Mucosa of stomach (tissue), 1 donor: ENCODE measurements at regions not wholly inside any gene's neighbourhood (a gene's known extent, or its start where the extent isn't known, plus 50 kb on each side); places are given as distances from the start of the nearest gene placed in this dataset.

Experiments
- H3K27me3 ChIP-seq: one replicate; pipeline ENCODE4 v1.7.0; 2013; ENCODE audit warnings: mild to moderate bottlenecking, low read length; ENCODE audit not compliant: control insufficient read depth, insufficient read depth
- H3K36me3 ChIP-seq: one replicate; pipeline ENCODE4 v1.7.0; 2013; ENCODE audit warnings: low read length; ENCODE audit not compliant: control insufficient read depth, insufficient read depth
- H3K4me1 ChIP-seq: one replicate; pipeline ENCODE4 v1.7.0; 2013; ENCODE audit warnings: mild to moderate bottlenecking, low read length; ENCODE audit not compliant: control insufficient read depth, insufficient read depth
- H3K4me3 ChIP-seq: one replicate; pipeline ENCODE4 v1.7.0; 2013; ENCODE audit warnings: low read length
- H3K9ac ChIP-seq: one replicate; pipeline ENCODE4 v1.7.0; 2013; ENCODE audit warnings: mild to moderate bottlenecking, low read length, moderate library complexity
- H3K9me3 ChIP-seq: one replicate; pipeline ENCODE4 v1.7.0; 2013; ENCODE audit warnings: mild to moderate bottlenecking, low read length, moderate library complexity; ENCODE audit not compliant: control insufficient read depth
- donor health status: Pancreatic carcinoma.

DNA sequence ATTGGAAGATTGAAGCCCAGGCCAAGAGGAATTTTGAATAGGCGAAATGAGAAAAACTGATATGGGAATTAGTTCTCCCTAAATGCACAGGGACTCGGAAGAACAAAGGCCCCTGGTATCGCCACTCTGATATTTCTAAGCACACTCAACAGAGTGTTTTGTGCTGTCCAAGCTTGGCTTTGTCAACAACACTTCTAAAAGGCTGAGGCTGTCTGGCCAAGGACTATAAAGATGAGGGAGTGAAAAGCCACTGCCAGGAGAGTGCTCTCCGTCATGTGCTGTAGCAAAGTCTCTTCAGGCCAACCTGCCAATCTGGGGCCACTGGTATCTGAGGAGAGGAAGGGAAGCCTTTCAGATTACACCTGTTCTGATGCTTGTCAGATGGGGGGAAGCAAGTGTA lies 611.2 kb upstream of the PIK3C3 start:
- Histone ChIP-seq H3K27me3 (no peaks in the 10 kb centered on the region), H3K4me1 (no peaks in the 10 kb centered on the region), H3K9me3 (no peaks in the 10 kb centered on the region), H3K4me3 (no peak overlapping the region), H3K36me3 (no peaks in the 10 kb centered on the region), H3K9ac (no peak overlapping the region)

DNA sequence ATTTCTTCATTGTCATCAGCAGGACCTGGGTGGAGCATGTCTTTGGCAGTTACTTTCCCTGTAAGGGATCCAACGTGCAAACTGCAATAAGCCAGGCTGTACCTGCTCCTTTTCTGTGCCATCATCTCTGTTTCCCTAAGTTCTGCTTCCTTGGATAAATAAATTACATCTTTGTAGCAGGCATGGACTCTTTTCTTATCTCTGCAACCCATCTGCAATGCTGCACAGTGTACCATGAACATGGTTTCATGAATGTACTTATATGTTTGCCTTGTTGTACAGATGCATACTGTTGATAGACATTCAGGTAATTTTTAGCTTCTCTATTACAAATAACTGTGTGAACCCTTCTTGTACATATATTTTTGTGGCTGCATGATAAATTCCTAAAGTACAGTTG lies 616.7 kb upstream of the PIK3C3 start:
- no peaks in the 10 kb centered on the region for H3K9me3 ChIP-seq
- H3K36me3 ChIP-seq, result no peaks in the 10 kb centered on the region
- no peak overlapping the region for H3K9ac ChIP-seq
- no peak overlapping the region for H3K4me3 ChIP-seq
- no peaks in the 10 kb centered on the region for H3K4me1 ChIP-seq
- no peaks in the 10 kb centered on the region for H3K27me3 ChIP-seq

DNA sequence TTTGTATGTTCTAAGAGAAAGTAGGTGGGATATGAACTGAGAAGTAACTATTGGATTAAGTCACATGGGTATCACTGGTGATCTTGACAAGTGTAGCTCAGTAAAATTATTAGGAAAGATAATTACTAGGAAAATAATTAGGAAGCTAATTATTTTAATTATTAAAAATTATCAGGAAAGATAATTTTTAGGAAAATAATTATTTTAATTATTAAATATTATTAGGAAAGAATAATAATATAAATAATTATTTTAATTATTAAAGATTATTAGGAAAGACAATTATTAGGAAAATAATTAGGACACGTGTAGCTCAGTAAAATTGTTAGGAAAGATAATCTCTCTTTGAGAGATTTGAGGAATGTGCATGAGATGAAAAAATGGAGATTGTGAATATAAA lies 623.4 kb upstream of the PIK3C3 start:
- H3K4me1 ChIP-seq, result no peaks in the 10 kb centered on the region
- H3K9me3 ChIP-seq, result no peaks in the 10 kb centered on the region
- H3K27me3 ChIP-seq, result no peaks in the 10 kb centered on the region
- H3K4me3 ChIP-seq, result no peak overlapping the region
- H3K9ac ChIP-seq, result no peak overlapping the region
- H3K36me3 ChIP-seq, result no peaks in the 10 kb centered on the region

DNA sequence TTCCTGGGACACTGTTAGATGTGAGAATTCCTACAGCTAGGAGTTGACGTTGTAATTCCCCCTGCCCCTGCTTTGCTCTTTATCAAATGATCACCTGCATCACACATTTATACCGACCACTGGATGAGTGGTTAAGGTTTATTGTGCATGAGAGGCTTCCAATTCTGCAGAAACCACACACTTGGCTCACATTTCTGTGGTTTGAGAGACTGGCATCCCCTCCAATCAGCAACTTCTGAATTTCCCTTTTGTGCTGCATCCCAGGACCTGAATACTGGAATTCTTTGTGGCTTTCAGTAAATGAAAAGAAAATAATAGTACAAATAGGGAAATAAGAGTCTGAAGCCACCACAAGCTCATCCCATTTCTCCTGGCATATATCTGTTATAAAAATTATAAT lies 628.7 kb upstream of the PIK3C3 start:
- Histone ChIP-seq H3K4me1 (peaks cover 33% of the 10 kb centered on the region), H3K27me3 (no peaks in the 10 kb centered on the region), H3K4me3 (no peak overlapping the region), H3K9me3 (no peaks in the 10 kb centered on the region), H3K36me3 (no peaks in the 10 kb centered on the region), H3K9ac (no peak overlapping the region)

DNA sequence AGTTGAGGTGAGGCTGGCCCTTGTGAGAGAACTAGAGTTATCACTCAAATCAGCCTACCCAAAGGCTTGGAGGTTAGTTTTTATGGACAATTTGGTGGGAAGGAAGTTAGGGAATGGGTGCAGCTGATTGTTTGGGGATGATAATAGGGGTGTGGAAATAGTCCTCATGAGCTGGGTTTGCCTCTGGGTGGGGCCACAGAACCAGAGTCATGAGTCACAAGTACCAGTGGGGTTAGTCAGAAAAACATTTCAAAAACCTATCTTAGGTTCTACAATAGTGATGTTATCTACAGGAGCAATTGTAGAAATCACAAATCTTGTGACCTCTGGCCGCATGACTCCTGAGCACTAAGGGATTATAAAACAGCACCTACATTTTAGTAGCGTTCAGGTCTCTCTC lies 630.1 kb upstream of the PIK3C3 start:
- Histone ChIP-seq H3K4me1 (peaks cover 40% of the 10 kb centered on the region), H3K4me3 (no peak overlapping the region), H3K9me3 (no peaks in the 10 kb centered on the region), H3K36me3 (no peaks in the 10 kb centered on the region), H3K27me3 (no peaks in the 10 kb centered on the region), H3K9ac (no peak overlapping the region)

DNA sequence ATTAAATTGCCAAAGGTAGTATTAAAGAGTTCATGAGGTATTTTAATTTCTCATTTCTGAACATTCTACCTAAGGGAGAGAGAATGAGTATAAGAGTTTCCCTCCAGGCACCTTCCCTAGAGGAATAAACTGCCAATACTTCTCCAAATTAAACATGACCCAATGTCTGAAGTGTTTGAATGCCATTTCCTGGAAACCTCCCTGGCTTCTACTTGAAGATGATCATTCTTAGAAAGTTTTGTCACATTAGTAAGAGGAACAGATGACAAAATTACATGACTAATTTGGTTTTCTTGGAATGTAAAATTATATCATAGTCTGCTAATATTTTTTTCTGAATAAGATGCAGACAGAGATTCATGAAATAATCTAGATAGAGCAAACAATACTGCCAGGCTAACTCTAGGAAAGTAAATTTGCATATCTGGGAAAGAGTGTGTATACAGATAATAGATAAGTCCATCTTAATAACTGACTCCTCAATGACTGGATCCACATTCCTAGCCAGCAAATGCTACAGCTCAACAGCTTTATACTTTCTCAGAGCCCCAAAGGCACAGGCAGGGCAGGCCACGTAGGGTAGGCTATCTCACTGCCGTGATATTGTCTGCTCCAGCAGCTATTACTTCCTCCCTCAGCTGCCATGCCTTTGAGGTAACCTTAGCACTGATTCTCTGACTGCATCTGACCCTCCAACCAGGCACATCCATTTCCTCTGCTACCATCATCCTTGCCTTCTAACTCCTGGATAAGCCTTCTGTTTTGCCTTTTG lies 630.8 kb upstream of the PIK3C3 start:
- Histone ChIP-seq H3K4me3 (no peak overlapping the region), H3K9ac (no peak overlapping the region), H3K36me3 (no peaks in the 10 kb centered on the region), H3K4me1 (peaks cover 43% of the 10 kb centered on the region), H3K27me3 (no peaks in the 10 kb centered on the region), H3K9me3 (no peaks in the 10 kb centered on the region)

DNA sequence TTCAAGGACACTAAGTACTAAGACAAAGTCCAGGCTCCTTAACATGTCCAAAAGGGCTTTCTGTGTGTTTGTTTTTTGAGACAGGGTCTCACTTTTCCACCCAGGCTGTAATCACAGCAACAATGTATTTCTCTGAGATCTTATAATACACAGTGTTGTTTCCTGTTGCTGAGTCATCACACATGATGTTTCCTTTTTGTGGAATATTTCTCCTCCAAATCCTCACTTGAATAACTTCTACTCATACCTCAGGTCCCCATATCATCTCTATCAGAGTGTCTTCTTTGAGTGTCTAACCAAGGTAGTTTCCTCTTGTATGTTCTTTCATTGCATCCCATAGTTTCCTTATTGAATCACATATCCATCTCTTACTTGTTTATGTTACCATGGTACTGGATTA lies 632.0 kb upstream of the PIK3C3 start:
- H3K27me3 ChIP-seq, result no peaks in the 10 kb centered on the region
- no peak overlapping the region for H3K4me3 ChIP-seq
- H3K36me3 ChIP-seq, result no peaks in the 10 kb centered on the region
- H3K9ac ChIP-seq, result no peak overlapping the region
- H3K9me3 ChIP-seq, result no peaks in the 10 kb centered on the region
- peaks cover 43% of the 10 kb centered on the region for H3K4me1 ChIP-seq

DNA sequence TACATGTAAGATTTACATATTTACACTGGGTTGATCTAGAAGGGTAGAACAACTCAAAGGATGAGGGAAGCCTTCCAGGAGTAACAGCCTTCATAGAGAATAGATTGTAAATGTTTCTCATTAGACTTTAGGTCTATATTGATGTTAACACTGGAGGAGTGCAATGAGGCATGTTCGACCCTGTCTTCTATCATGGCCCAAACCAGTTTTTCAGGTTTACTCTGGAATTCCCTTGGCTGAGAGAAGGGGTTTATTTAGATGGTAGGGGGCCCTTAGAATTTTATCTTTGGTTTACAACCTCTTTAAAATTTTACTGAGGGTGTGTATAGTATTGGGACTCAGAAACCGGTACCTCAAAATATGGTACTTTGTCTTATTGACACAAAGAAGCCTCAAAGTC lies 634.9 kb upstream of the PIK3C3 start:
- H3K9me3 ChIP-seq, result no peaks in the 10 kb centered on the region
- H3K9ac ChIP-seq, result no peak overlapping the region
- no peaks in the 10 kb centered on the region for H3K27me3 ChIP-seq
- H3K4me1 ChIP-seq, result peaks cover 35% of the 10 kb centered on the region
- no peaks in the 10 kb centered on the region for H3K36me3 ChIP-seq
- H3K4me3 ChIP-seq, result no peak overlapping the region

DNA sequence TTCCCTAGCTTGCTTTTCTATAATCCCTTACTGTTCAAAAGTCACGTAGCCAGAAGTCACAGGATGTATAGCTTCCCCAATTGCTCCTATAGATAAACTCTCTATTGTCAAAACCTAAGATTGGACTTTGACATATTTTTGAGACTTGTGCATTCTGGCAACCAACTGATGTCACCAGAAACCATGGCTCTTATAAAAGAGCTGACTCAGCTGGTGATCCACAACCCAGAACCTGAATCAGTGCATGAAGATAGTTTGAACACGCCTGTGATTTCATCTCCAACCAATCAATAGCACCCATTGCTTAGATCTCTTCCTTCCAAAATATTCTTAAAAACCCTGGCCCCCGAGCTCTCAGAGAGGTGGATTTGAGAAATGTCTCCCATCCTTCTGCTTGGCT lies 639.9 kb upstream of the PIK3C3 start:
- H3K9me3 ChIP-seq, result no peaks in the 10 kb centered on the region
- H3K36me3 ChIP-seq, result no peaks in the 10 kb centered on the region
- H3K4me1 ChIP-seq, result peaks cover 5% of the 10 kb centered on the region
- no peak overlapping the region for H3K4me3 ChIP-seq
- H3K27me3 ChIP-seq, result no peaks in the 10 kb centered on the region
- no peak overlapping the region for H3K9ac ChIP-seq

DNA sequence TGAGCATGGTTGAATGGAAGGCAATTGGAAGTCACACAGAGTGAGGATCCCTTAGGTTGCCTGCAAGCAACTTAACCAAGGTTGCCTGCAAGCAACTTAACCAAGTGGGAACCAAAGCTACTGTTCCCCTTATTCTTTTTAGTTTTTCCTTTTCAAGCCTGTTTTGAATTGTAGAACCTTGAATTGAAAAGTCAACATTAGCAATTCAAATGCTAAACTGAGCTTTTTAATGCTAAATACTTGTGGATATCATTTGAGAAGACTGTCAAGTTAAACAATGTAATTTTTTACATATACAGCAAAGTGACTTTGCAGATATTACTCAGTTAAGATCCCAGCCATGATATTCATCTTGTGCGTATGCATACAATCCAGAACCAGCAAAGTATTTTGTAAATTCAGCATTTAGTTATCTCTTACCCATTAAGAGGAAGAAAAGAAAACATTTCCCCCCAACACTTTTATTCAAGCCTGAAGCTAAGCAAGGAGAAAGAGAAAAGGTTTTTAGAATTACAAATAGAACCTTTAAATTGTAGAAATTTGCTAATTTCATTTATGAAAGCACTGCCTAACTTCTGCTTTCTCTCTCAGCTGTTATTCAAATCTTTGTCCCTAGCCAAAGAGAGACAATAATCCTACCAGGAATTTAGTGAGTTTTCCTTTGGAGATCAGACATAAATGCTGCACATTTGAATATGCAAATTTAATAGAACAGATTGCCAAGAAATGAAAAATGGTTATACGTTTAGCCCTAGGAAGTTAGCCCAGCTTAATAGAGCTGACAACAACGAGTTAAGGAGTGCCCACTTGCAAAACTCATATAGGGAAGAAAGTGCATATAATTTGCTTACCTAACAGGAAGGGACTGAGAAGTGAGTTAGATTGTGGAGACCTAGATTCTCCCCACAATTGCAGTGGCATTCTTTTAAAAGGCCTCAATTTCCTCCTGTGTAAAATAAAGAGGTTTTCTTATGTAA lies 643.2 kb upstream of the PIK3C3 start:
- Histone ChIP-seq H3K4me1 (no peaks in the 10 kb centered on the region), H3K36me3 (no peaks in the 10 kb centered on the region), H3K4me3 (no peak overlapping the region), H3K9me3 (no peaks in the 10 kb centered on the region), H3K27me3 (no peaks in the 10 kb centered on the region), H3K9ac (no peak overlapping the region)

DNA sequence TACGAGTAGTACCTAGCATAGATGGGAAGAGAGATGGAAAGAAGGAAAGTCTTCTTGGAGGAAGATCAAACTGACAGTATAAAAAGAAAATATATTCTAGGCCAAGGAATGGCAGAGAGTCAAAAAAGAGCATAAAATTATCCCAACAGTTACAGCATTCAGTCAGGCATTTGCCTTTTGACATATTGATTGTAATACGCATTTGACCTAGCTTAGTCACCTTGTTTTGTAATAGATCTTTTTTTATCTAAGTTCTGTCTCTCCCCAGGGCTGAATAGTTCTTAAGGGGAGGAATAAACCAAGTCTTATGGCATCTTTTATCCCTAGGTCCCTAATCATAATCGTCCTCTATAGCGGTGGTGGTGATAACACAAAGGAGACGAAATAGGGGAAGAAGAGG lies 657.3 kb upstream of the PIK3C3 start:
- Histone ChIP-seq H3K4me3 (no peak overlapping the region), H3K36me3 (no peaks in the 10 kb centered on the region), H3K9me3 (no peaks in the 10 kb centered on the region), H3K27me3 (no peaks in the 10 kb centered on the region), H3K9ac (no peak overlapping the region), H3K4me1 (no peaks in the 10 kb centered on the region)

DNA sequence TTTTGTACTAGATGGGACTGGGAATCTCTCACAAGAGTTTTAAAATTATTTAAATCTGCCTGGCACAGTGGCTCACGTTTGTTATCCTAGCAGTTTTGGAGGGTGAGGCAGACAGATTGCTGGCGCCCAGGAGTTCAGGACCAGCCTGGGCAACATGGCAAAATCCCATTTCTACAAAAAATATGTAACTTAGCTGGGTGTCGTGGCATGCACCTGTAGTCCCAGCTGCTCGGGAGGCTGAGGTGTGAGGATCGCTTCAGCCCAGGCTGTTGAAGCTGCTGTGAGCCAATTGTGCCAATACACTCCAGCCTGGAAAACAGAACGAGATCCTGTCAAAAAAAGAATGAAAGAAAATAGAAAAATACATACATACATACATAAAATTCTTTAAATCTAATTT lies 685.7 kb upstream of the PIK3C3 start:
- H3K4me3 ChIP-seq, result no peak overlapping the region
- H3K36me3 ChIP-seq, result no peaks in the 10 kb centered on the region
- no peaks in the 10 kb centered on the region for H3K9me3 ChIP-seq
- peaks cover 6% of the 10 kb centered on the region for H3K4me1 ChIP-seq
- H3K27me3 ChIP-seq, result no peaks in the 10 kb centered on the region
- H3K9ac ChIP-seq, result no peak overlapping the region
